Neural cell (in vitro differentiated cells): ENCODE measurements at regions not wholly inside any gene's neighbourhood (a gene's known extent, or its start where the extent isn't known, plus 50 kb on each side); places are given as distances from the start of the nearest gene placed in this dataset.

Experiments
- H2AFZ ChIP-seq: fragments of 200-600, 300-800 bp; sonication (generic), shearing (Covaris generic); 2 replicates; pipeline ENCODE4 v1.6.0; 2014; ENCODE audit warnings: low read depth, mild to moderate bottlenecking, antibody characterized with exemption, low read length, moderate library complexity
- H3F3A ChIP-seq: fragments of 200-600 bp; shearing (Covaris generic); 2 replicates; pipeline ENCODE4 v1.6.1; 2016; ENCODE audit warnings: mild to moderate bottlenecking, moderate library complexity, mixed read lengths, antibody characterized with exemption, low read length; ENCODE audit not compliant: insufficient read depth, poor library complexity, severe bottlenecking
- H3K27ac ChIP-seq: fragments of 200-600, 300-800 bp; sonication (generic), shearing (Covaris generic); 2 replicates; pipeline ENCODE4 v1.5.1; 2014; ENCODE audit warnings: mild to moderate bottlenecking, low read length, moderate library complexity
- H3K27me3 ChIP-seq: fragments of 300-800, 200-600 bp; sonication (generic), shearing (Covaris generic); 2 replicates; pipeline ENCODE4 v1.6.0; 2014; ENCODE audit warnings: mild to moderate bottlenecking, low read depth, low read length, moderate library complexity; ENCODE audit not compliant: insufficient read depth
- H3K36me3 ChIP-seq: fragments of 300-800, 200-600 bp; sonication (generic), shearing (Covaris generic); 2 replicates; pipeline ENCODE4 v1.5.1; 2014; ENCODE audit warnings: mild to moderate bottlenecking, antibody characterized with exemption, low read length, moderate library complexity; ENCODE audit not compliant: insufficient read depth
- H3K4me2 ChIP-seq: fragments of 300-800, 200-600 bp; sonication (generic), shearing (Covaris generic); 2 replicates; pipeline ENCODE4 v1.6.0; 2014; ENCODE audit warnings: mild to moderate bottlenecking, low read length
- H3K4me3 ChIP-seq: fragments of 300-800, 200-600 bp; sonication (generic), shearing (Covaris generic); 2 replicates; pipeline ENCODE4 v1.5.1; 2014; ENCODE audit warnings: mild to moderate bottlenecking, low read length, moderate library complexity
- H3K79me2 ChIP-seq: fragments of 200-600 bp; shearing (Covaris generic); replicated peaks from 2 replicates; pipeline ENCODE4 v1.6.0; 2014; ENCODE audit warnings: mild to moderate bottlenecking, low read length, moderate library complexity; ENCODE audit not compliant: insufficient read depth
- H3K9ac ChIP-seq: fragments of 300-800, 200-600 bp; sonication (generic), shearing (Covaris generic); 2 replicates; pipeline ENCODE4 v1.6.1; 2016; ENCODE audit warnings: mild to moderate bottlenecking, low read length, mixed read lengths
- H3K9me2 ChIP-seq: fragments of 200-600 bp; shearing (Covaris generic); 2 replicates; pipeline ENCODE4 v1.6.1; 2016; ENCODE audit warnings: mild to moderate bottlenecking, low read length, mixed read lengths; ENCODE audit not compliant: insufficient read depth
- H3K9me3 ChIP-seq: fragments of 200-600, 300-800 bp; sonication (generic), shearing (Covaris generic); 2 replicates; pipeline ENCODE4 v1.6.1; 2016; ENCODE audit warnings: mild to moderate bottlenecking, mixed run types, low read length, moderate library complexity, mixed read lengths
- H4K20me1 ChIP-seq: fragments of 200-600 bp; shearing (Covaris generic); 2 replicates; pipeline ENCODE4 v1.6.1; 2016; ENCODE audit warnings: mild to moderate bottlenecking, mixed run types; ENCODE audit not compliant: insufficient read depth
- CTCF ChIP-seq: fragments of 450-650 bp; IDR thresholded peaks from 2 replicates; pipeline ENCODE4 v1.5.1; 2014; ENCODE audit warnings: antibody characterized with exemption, mild to moderate bottlenecking, moderate library complexity; ENCODE audit not compliant: poor library complexity, severe bottlenecking
- EP300 ChIP-seq: fragments of 450-650 bp; conservative IDR thresholded peaks from 2 replicates; pipeline ENCODE4 v1.6.1; 2014; ENCODE audit warnings: antibody characterized with exemption, mild to moderate bottlenecking, moderate library complexity; ENCODE audit not compliant: poor library complexity, severe bottlenecking
- EZH2 ChIP-seq: fragments of 200-600, 300-800 bp; shearing (Covaris generic), sonication (generic); IDR thresholded peaks from 2 replicates; pipeline ENCODE4 v1.6.1; 2014; ENCODE audit warnings: antibody characterized with exemption, low read length, borderline replicate concordance, mild to moderate bottlenecking; ENCODE audit not compliant: insufficient read depth, poor library complexity, severe bottlenecking
- MXI1 ChIP-seq: fragments of 450-650 bp; conservative IDR thresholded peaks from 2 replicates; pipeline ENCODE4 v1.6.1; 2014; ENCODE audit warnings: antibody characterized with exemption, mild to moderate bottlenecking; ENCODE audit not compliant: poor library complexity, severe bottlenecking
- POLR2AphosphoS5 ChIP-seq: IDR thresholded peaks from 2 replicates; pipeline ENCODE4 v1.6.1; 2012
- RAD21 ChIP-seq: fragments of 450-650 bp; conservative IDR thresholded peaks from 2 replicates; pipeline ENCODE4 v1.6.1; 2014; ENCODE audit warnings: antibody characterized with exemption, mild to moderate bottlenecking, moderate library complexity
- SMC3 ChIP-seq: fragments of 450-650 bp; conservative IDR thresholded peaks from 2 replicates; pipeline ENCODE4 v1.6.1; 2014; ENCODE audit warnings: antibody characterized with exemption, mild to moderate bottlenecking, moderate library complexity; ENCODE audit not compliant: poor library complexity
- small RNA-seq, 3 experiments: library from RNA; depleted of rRNA; stranded (forward); fragments of <200 nt; gene quantifications; one replicate each; pipeline ENCODE3, GENCODE V24; 2012
- TF ChIP-seq, protein P1 (sequence below): IDR thresholded peaks from 2 replicates; pipeline ENCODE4 v1.6.1; 2012; ENCODE audit warnings: borderline replicate concordance

DNA sequence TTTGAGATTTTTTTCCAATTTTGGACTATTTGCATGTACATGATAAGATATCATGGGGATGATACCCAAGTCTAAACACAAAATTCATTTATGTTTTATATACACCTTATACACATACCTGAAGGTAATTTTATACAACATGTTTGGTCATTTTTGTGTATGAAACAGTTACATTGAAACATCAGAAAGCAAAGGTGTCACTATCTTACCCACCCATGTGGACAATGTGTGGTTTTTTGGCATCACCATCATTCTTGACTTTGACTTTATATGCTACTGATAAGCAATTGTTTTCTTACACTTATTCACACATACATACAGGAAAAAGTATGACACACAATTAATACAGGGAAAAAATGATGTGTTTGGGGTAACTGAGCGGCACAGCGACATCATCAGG is 51.0 kb upstream of the ACVR1 start:
- Histone ChIP-seq H3K9ac (no peak overlapping the region), H3K27ac (no peak overlapping the region)

More for the DNA sequence above, 51.0 kb upstream of the ACVR1 start:
- Histone ChIP-seq H3K79me2 (no peaks in the 10 kb centered on the region), H3K36me3 (no peaks in the 10 kb centered on the region), H2AFZ (no peak overlapping the region), H4K20me1 (no peaks in the 10 kb centered on the region), H3K9me2 (no peaks in the 10 kb centered on the region), H3K4me3 (no peak overlapping the region), H3F3A (no peaks in the 10 kb centered on the region), H3K9me3 (peaks cover 8% of the 10 kb centered on the region), H3K4me2 (no peak overlapping the region), H3K27me3 (peaks cover 42% of the 10 kb centered on the region)
- TF ChIP-seq MXI1 = no peak
- TF ChIP-seq, protein P1, sequence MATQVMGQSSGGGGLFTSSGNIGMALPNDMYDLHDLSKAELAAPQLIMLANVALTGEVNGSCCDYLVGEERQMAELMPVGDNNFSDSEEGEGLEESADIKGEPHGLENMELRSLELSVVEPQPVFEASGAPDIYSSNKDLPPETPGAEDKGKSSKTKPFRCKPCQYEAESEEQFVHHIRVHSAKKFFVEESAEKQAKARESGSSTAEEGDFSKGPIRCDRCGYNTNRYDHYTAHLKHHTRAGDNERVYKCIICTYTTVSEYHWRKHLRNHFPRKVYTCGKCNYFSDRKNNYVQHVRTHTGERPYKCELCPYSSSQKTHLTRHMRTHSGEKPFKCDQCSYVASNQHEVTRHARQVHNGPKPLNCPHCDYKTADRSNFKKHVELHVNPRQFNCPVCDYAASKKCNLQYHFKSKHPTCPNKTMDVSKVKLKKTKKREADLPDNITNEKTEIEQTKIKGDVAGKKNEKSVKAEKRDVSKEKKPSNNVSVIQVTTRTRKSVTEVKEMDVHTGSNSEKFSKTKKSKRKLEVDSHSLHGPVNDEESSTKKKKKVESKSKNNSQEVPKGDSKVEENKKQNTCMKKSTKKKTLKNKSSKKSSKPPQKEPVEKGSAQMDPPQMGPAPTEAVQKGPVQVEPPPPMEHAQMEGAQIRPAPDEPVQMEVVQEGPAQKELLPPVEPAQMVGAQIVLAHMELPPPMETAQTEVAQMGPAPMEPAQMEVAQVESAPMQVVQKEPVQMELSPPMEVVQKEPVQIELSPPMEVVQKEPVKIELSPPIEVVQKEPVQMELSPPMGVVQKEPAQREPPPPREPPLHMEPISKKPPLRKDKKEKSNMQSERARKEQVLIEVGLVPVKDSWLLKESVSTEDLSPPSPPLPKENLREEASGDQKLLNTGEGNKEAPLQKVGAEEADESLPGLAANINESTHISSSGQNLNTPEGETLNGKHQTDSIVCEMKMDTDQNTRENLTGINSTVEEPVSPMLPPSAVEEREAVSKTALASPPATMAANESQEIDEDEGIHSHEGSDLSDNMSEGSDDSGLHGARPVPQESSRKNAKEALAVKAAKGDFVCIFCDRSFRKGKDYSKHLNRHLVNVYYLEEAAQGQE = no peak
- no peak for TF ChIP-seq EZH2
- TF ChIP-seq POLR2AphosphoS5 = no peak
- no peak for TF ChIP-seq EP300
- TF ChIP-seq SMC3 = no peak
- no peak for TF ChIP-seq CTCF
- no peak for TF ChIP-seq RAD21

Small RNA genes lying in the stretch of these regions (small RNA-seq; reads per million reads assigned to genes)
- 0 reads per million in 3 experiments for gene RNU6-932P
